DMS 273 treated with DMSO at 0.1 percent for 48 hours (cell line): ENCODE measurements at regions not wholly inside any gene's neighbourhood (a gene's known extent, or its start where the extent isn't known, plus 50 kb on each side); places are given as distances from the start of the nearest gene placed in this dataset.

Experiments
- DNase-seq: peaks from one replicate; lab custom pipeline; 2025; lab: John Stamatoyannopoulos, UW

DNA sequence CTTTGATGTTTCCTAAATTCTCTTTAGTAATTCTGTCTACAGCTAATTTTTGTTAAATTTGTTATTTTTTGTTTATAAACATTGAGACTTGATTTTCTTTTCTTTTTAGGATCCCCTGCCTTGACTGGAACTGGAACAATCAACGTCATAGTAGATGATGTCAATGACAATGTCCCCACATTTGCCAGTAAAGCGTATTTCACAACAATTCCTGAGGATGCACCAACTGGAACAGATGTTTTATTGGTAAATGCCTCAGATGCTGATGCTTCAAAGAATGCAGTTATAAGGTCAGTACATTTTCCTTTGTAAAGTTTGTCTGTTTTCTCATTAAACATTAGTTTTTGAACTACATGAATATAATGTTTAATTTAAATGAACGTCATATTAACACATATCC lies 119.4 kb downstream of the FAT4 start:
- no peak for DNase-seq

DNA sequence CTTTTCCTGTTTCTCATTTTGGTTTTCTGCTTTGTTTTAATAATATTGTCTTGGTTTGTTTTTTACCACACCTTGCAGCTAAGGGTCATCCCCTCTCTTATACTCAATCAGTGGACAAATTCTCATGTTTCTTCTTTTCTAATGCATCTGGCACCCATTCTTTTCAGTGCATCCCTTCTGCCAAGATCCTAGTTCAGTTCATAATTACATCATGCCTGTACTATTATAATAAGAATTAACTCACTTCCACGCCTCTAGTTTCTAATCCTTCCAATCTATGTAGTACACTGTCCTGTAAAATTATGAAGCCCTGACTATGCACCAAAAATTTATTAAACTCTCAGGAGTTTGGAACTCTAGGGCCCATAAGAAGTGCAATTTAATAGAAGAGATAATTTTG lies 126.1 kb downstream of the FAT4 start:
- no peak for DNase-seq

DNA sequence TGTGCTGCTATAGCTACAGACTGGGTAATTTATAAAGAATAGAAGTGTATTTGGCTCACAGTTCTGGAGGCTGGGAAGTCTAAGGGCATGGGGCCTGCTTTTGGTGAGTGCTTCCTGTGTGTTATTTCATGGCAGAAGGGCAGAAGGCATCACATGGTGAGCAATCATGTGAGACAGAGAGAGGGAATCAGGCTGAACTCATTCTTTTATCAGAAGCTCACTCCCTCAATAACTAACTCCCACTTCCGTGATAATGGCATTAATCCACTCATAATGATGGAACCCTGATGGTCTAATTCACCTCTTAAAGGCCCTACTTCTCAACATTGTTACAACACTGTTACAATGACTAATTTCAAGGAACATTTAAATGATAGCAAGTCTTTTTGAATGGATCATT lies 129.4 kb downstream of the FAT4 start:
- no peak for DNase-seq

DNA sequence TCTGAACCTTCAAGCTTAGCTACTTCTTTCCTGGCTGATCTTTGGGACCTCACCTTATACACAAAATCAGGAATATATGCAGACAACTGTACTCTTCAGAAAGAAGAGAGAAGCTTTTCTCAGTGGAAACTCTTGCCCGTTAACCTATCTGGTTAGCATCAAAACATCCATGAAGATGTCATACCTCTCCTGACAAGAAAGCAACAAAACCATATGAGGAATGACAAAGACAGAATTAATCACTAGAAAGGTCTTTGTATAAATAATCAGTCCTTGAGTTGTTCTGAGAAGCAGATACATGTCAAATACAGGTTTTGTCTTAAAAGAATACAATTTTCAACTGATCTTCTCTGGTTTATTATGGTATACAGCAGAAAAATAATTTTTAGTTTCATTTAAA lies 130.8 kb downstream of the FAT4 start:
- DNase-seq: no peak

DNA sequence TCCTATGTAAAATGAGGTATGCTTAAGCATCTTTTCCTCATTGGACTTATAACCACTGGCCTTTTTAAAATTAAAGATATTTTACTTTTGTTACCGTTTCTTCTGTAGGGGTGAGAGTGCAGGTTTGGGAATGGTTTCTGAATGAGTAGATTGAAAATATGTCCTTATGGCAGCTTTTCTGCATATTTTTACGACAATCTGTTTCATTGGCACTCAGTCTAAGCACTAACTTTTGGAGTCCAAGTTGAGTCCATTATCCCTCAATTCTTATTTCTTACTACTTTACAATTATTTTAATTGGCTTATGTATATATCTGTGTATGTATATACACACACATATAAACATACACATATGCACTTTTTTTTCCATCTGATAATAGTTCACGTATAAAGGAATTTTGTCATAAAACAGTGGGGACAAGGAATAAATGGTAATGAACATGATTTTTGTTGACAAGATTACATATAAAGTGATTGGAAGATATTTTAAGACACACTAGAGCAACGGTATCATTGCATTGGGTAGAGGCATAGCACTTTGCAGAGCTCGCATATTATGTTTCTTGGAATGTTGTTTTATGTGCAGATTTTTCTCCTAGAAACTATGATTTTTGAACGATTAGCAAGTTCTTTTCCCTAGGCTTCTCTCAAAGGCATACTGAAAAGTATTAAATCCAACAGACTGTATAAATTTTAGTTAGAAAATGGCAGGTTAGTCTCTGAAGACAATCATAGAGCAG lies 133.0 kb downstream of the FAT4 start:
- DNase-seq: no peak

DNA sequence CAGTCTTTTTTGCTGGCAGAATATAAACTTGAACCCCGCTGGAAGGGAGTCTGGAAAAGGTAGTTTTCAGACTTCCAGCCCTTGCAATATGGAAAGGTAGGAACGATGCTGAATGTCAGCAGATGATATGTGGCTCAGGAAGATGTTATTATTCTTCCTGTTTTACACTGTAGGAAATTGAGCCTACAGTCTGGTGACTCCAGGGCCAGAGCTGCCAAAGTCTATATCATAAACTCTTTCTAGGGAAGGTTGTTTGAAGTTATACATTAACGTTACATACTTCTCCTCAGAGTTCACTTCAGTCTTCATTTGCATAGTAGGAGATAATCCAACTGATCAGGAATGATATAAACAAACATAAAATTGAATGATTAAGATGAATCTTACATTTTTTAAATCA lies 141.3 kb downstream of the FAT4 start:
- no peak for DNase-seq

DNA sequence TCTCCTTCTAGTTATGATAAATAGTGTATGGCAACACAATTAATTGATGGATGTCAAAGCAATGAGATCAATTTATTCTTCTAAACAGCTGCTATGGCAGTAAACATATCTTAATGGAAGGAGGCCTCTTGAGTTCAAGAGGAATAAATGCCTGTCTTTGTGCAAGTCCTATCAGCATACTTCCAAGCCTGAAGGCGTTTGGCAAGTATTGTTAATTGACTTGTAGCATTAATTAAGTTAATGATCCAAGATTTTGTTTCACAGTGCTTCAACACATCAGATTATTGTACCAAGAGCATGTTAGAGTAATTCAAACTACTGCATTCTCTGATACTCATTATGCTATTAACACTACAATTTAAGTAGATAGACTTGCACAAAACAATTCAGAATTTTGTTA lies 144.8 kb downstream of the FAT4 start:
- DNase-seq: no peak

DNA sequence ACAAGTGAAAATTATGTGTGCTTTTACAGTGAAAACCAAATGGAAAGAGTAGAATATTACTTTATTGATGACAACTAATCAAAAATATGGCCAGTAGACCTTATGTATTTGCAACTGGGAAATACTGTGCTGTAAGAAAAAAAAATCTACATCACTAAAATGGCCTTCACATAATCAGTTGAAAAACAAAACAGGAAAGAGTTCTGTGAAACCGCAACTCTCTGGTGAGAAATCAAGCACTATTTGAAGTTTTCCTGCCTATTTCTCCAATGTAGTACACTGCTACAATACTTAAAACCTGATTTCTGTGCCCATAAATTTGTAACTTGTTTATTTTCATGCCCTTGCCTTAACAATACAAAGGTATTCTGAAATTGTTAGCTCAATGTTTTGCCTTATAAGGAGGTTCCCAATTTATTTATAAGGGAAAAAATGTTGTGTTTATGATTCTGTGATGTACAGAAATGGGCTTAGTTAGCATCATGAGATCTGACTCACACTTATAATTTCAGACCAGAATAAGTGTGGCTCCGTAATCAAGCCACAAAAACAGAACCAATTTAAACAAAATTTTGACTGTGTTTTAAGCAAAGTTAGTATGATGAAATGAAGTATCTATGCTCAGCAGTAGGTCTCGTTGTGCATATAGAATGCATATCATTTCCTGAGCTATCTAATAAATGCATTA lies 147.1 kb downstream of the FAT4 start:
- no peak for DNase-seq

DNA sequence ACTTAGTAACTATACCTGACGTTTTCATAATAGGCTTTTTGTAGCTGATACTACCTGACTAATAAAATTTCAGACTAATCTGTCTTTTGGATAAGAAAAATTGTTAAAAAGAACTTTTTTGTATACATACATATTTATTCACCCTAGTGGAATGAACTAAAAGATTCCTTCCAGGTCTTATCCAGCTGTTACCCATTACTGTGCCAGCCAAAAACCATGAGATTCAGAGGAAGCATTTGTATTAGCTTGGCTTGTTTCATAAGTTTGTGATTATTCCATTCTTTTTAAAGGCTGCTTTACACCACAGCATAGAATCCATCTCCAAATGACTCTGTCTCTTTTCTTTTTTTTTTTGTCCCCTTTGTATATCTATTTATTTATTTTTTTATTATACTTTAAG lies 149.4 kb downstream of the FAT4 start:
- no peak for DNase-seq

DNA sequence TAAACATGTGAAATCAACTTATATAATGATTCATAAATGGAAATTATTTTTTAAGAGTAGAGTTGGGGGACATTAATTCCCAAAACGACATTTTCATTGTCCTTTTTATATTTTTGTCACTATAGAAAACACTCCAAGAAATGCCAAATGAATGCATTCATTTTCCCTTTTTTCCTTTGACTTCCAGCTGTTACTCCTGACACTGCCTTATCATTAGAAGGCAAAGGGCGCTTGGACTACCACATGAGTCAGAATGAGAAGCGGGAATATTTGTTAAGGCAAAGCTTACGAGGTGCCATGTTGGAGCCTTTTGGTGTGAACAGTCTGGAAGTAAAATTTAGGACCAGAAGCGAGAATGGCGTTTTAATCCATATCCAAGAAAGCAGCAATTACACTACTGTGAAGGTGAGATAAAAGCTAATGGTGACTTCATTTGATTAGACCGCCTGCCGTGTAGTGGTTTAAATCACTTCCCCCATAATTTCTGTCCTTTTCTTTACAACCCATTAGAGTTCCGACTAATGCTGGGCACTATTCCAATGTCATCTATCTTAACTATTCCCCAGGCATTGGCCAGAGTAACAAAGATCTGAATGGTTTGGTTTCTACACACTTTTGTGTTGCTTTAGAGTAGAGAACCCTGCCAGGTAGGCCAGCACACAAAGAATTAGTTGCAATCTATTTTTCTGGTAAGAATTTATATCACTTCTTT lies 166.7 kb downstream of the FAT4 start:
- no peak for DNase-seq

DNA sequence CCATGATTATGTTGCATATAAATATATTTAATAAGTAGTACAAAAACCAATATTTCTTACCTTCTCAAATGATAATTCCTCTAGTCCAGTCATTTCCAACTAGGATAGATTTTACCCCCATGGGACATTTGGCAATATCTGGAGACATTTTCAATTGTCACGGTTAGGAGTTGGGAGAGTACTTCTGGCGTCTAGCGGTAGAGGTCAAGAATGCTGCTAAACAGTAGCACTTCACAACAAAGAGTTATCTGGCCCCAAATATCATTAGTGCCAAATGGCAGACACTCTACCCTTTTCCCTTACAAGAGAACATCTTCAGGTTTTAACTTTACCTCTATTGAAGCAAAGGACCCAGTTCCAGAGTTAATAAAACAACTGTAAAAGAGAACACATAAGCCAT lies 168.1 kb downstream of the FAT4 start:
- no peak for DNase-seq

DNA sequence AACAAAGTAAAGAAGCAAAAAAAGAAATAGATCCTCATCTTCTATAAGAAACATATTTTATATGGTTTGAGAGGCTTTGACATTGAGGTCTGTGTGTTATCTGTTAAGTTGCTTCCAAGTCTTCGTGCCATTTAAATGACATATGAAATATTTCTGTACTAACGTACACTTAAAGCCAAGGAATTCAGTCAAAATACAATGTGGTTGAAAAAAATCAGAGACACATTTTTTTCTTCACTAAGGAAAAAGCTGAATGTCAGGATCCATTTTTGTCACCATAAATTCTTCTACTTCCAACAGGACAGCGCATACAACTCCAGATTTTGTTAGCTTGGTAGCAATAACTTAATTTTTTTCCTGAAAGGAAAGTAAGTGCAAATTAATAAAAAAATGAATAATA lies 168.5 kb downstream of the FAT4 start:
- no peak for DNase-seq

DNA sequence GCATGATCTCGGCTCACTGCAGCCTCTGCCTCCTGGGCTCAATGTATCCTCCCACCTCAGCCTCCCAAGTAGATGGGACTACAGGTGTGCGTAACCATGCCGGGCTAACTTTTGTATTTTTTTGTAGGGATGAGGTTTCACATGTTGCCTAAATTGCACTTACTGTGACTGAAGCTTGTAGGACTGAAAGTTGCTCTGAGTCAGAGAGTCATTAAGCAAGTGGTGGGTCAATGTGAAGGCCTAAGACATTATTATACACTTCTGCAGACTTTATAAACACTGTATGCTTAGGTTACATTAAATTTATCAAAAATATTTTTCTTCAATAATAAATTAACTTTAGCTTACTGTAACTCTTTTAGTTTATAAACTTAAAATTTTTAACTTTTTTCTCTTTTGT lies 170.2 kb downstream of the FAT4 start:
- DNase-seq: no peak

DNA sequence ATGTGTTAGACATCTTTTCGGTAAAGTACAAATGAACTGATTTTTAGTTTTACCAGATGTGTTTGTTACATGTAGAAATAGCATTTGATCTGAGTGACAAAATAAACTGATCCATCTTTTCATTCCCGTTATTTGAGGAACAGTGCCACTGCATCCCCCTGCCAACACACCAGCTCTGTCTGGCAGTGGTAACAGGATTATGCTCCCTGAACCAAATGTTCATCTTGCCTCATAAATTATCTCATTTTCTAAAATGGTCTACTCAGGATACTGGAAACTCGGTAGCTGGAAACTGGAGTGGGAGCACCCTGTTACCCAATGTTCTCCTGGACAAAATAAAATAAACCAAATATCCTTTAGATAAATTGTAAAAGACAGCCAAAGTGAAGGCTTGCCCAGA lies 171.6 kb downstream of the FAT4 start:
- no peak for DNase-seq

DNA sequence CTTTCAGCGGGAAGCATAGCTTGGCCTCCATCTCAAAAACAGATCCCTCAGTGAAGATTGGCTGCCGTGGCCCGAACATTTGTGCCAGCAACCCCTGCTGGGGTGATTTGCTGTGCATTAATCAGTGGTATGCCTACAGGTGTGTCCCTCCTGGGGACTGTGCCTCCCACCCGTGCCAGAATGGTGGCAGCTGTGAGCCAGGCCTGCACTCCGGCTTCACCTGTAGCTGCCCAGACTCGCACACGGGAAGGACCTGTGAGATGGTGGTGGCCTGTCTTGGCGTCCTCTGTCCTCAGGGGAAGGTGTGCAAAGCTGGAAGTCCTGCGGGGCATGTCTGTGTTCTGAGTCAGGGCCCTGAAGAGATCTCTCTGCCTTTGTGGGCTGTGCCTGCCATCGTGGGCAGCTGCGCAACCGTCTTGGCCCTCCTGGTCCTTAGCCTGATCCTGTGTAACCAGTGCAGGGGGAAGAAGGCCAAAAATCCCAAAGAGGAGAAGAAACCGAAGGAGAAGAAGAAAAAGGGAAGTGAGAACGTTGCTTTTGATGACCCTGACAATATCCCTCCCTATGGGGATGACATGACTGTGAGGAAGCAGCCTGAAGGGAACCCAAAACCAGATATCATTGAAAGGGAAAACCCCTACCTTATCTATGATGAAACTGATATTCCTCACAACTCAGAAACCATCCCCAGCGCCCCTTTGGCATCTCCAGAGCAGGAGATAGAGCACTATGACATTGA lies 175.4 kb downstream of the FAT4 start:
- DNase-seq: no peak

DNA sequence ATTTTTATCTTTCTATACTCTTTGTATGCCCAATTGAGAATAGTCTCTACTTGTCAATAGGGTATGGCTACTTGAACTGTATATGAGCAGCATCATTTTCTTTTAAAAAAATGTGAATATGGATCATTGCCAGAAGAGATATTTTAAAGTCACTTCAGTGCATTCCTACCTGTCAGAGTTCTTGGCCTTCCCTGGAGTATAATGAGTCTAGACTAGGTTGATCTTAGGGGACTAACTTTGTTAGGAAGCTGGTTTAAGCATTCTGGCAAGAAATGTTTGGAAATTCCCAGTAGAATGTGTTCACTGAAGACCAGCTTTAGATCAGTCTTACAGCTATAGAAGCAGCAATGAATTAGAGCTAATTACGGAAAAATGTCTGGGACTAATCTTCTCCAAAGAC lies 178.2 kb downstream of the FAT4 start:
- no peak for DNase-seq

DNA sequence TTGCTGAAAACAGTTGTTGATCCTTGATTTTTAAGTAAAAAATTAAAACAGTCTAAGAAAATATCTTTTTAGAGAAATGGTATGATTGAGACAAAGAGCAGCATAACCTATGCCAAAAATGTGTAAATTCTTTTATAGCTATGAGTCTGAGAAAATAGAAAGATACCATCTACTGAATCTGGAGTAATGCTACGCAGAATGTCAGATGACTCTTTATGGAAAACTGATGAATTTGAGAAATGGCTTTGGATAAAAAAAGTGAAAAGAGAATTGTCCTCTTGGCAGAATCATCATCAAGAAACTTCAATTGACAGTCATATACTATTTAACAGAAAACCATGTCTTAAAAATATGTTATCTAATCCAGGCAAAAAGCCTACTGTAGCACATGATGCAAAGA lies 183.1 kb downstream of the FAT4 start:
- no peak for DNase-seq

DNA sequence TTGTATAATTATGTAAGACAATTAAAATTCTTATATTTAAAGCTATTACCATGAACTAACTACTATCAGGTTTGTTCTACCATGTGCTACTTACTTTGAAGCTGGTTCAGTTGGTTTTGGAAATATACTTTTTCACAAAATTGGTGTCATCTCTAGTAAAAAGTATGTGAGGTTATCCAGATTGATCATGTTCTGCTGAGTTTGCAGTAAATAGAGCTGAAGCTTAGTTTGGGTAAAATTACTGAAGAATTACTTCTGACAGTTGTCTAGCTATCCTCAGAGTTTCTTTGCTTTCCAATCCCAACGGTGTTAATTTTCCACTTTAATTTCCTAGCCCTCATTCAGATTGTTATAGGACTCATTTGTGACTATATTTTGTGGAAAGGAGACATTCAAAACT lies 184.2 kb downstream of the FAT4 start:
- no peak for DNase-seq

DNA sequence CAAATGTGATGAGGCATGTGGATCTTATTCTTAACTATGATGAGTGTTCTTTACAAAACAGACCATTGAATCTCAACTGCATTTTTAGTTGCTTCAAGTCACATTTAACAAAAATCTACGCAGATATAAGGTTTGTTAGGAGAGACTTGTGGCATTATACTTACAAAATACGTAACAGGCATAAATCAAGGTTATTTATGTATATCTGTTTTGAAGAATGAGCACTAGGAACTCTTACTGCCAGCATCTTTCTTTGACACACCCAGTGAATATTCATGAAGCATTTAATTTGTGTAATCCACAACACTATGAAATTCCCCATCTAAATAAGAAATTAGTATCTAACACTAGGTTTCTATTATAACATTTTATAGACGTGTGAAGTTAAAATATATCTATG lies 186.3 kb downstream of the FAT4 start:
- no peak for DNase-seq

DNA sequence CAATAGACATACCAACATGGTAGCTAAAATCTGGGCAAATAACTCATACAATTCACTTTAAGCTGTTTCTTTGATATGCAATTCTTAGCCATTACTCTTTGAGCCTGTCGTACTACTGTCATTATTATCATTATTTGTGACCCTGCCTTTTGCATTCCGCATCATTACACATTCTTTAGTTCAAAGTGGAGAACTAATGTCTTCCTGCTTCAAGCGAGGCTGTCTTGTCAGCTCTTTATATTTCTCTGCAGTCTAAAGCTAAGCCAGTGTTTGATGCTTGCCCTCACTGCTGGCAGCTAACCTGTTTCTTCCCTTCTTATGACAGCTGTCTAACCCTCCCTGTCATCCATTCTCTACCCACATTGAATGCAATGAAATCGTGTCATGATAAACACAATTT lies 186.8 kb downstream of the FAT4 start:
- DNase-seq: no peak

DNA sequence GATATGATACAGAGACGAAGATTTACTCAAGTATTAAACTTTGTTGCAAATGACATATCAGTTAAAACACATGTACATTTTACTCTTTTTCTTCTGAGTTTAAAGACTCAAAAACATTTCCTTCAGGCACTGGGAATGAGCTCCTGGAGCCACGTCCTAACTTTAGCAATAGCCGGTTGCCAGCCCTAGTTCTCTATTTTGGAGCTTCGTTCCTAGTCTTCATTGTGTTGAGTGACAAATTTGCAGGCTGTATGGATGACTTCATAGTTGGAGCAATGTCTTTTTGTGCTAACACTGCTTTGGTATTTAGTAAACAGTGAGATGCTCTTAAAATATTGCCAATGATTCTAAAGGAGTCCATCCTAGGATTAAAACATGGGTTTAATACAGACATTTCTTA lies 190.9 kb downstream of the FAT4 start:
- DNase-seq: no peak

DNA sequence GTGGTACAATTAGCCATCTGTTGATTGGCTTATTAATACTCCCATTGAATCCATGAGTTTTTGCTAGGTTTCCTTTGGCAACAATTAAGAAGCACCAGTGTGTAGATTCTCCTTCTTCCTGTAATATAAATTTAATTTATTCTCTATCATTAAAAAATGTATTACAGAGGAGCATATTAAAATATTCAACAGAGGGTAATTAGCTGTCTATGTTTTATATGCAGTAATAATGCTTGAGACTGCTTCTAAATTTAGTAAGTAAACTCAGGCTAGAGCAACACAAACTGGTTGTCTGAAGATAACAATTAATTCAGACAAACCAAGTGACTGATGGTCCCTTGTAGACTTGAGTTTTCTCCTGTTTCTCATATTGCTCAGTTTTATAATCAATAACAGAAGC lies 192.4 kb downstream of the FAT4 start:
- DNase-seq: no peak

DNA sequence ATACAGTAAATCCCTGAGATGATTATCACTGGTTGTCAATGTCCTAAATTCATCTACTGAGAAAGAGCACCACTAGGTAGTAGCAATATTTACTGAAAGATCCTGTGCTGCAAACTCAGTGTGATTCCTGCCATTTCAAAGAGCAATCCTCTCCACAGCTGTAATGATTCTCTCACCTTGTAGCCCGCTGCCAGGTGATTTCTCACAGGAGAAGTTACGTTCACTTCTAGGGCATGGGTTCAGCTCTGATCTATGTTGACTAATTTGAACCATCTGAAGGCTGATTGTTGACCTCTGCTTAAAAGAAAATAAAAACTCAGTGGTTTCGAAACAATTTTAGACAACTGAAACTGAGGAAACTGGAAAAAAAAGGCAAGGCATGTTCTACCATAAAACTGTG lies 197.0 kb downstream of the FAT4 start:
- no peak for DNase-seq
